ENCODE measurements at regions not wholly inside any gene's neighbourhood (a gene's known extent, or its start where the extent isn't known, plus 50 kb on each side); places are given as distances from the start of the nearest gene placed in this dataset.

DNA sequence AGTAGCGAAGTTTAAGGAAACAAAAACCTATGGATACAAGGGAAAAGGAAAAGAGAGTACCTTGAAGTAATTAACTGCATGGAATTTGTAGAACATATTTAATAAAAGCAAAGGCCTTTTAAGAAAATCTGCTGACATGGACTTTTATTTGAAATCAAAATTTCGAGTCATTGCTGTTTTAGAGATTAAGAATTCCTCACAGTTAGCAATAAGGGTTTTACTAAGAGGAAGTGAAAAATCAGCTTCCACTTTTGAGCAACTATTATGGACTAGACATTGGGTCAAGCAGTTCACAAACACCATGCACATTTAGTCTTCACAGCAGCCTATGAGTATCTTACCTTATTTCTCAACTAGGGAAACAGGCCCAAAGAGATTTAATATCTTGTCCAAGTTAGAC is 876.3 kb downstream of the BCL11A start:
- H3K36me3 ChIP-seq (ENCODE audit: control insufficient read depth in 3 of 3, insufficient read depth in 2 of 3, low read depth in 1 of 3, low read length in 3 of 3): no peaks in the 10 kb centered on the region
- H3K27me3 ChIP-seq (ENCODE audit: control insufficient read depth in 3 of 3, insufficient read depth in 3 of 3, low read length in 3 of 3): no peaks in the 10 kb centered on the region
- WGBS, 3 donors: 68 to 76% (median 70%) methylated on average over 2 of the region's 2 CpGs
- H3K4me3 ChIP-seq (ENCODE audit: low read depth in 1 of 3, low read length in 3 of 3): no peak overlapping the region
- peaks cover 0 to 3% of the 10 kb centered on the region in 2 donors for H3K9me3 ChIP-seq (ENCODE audit: control insufficient read depth in 2 of 2, insufficient read depth in 1 of 2, low read depth in 1 of 2, low read length in 1 of 2)
- peaks cover 0 to 6% (median 3%) of the 10 kb centered on the region in 3 donors for H3K4me1 ChIP-seq (ENCODE audit: control insufficient read depth in 3 of 3, insufficient read depth in 2 of 3, low read depth in 1 of 3, low read length in 2 of 3)
- H3K27ac ChIP-seq (ENCODE audit: low read depth in 1 of 3, low read length in 2 of 3): no peak overlapping the region
- FAIRE-seq (no peak), DNase-seq (no peak)

DNA sequence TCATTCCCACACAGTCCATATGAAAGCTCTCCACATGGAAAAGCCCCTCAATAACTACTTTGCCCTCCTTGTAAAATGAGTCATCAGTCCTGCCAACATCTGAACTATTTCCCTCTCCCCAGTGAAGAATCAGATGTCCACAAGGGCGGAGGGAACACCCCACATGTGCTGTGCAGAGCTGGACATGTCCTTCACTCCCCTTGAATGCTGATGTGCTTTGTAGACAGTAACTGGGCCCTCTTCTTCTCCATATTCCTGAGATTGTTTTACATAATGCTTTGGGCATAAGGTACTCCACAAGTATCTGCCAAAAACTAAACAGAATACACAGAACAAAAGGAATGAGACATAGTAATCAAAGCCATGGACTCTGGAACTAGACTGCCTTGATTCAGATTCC is 879.4 kb downstream of the BCL11A start:
- no peaks in the 10 kb centered on the region for H3K36me3 ChIP-seq (ENCODE audit: control insufficient read depth in 3 of 3, insufficient read depth in 2 of 3, low read depth in 1 of 3, low read length in 3 of 3)
- no peak overlapping the region for H3K27ac ChIP-seq (ENCODE audit: low read depth in 1 of 3, low read length in 2 of 3)
- WGBS, 3 donors: 86 to 88% (median 88%) methylated on average over 1 of the region's 1 CpG
- FAIRE-seq (no peak), DNase-seq (peak in 1 of 2 donors; percentile 15)
- peaks cover 0 to 6% (median 3%) of the 10 kb centered on the region in 3 donors for H3K4me1 ChIP-seq (ENCODE audit: control insufficient read depth in 3 of 3, insufficient read depth in 2 of 3, low read depth in 1 of 3, low read length in 2 of 3)
- H3K4me3 ChIP-seq (ENCODE audit: low read depth in 1 of 3, low read length in 3 of 3): no peak overlapping the region
- no peaks in the 10 kb centered on the region for H3K27me3 ChIP-seq (ENCODE audit: control insufficient read depth in 3 of 3, insufficient read depth in 3 of 3, low read length in 3 of 3)
- no peaks in the 10 kb centered on the region for H3K9me3 ChIP-seq (ENCODE audit: control insufficient read depth in 2 of 2, insufficient read depth in 1 of 2, low read depth in 1 of 2, low read length in 1 of 2)

DNA sequence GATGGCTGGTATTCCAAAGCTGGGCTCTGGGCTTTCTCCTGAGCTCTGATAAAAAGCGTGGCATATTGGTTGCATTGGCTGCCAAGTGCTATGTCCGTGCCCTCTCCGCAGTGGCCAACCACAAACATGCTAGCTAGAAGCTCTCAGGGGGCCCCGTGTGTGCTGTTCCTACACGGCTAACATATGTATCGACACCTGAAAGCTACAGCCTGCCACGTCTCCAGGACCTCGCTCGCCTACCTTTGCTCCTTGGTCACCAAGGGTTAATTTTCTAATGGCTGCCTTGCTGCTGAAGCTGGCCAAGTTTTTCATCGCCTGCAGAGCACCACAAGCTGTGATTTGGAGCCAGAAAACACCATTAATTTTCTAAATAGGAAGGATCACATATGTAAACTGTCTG is 888.4 kb downstream of the BCL11A start:
- WGBS, 3 donors: 91 to 95% (median 92%) methylated on average over 10 of the region's 10 CpGs
- Histone ChIP-seq H3K9me3 (ENCODE audit: control insufficient read depth in 2 of 2, insufficient read depth in 1 of 2, low read depth in 1 of 2, low read length in 1 of 2) (no peaks in the 10 kb centered on the region), H3K27me3 (ENCODE audit: control insufficient read depth in 3 of 3, insufficient read depth in 3 of 3, low read length in 3 of 3) (peaks cover 0 to 2% (median 0%) of the 10 kb centered on the region in 3 donors), H3K27ac (ENCODE audit: low read depth in 1 of 3, low read length in 2 of 3) (no peak overlapping the region), H3K4me3 (ENCODE audit: low read depth in 1 of 3, low read length in 3 of 3) (no peak overlapping the region), H3K4me1 (ENCODE audit: control insufficient read depth in 3 of 3, insufficient read depth in 2 of 3, low read depth in 1 of 3, low read length in 2 of 3) (no peaks in the 10 kb centered on the region), H3K36me3 (ENCODE audit: control insufficient read depth in 3 of 3, insufficient read depth in 2 of 3, low read depth in 1 of 3, low read length in 3 of 3) (no peaks in the 10 kb centered on the region)
- DNase-seq (no peak), FAIRE-seq (no peak)

DNA sequence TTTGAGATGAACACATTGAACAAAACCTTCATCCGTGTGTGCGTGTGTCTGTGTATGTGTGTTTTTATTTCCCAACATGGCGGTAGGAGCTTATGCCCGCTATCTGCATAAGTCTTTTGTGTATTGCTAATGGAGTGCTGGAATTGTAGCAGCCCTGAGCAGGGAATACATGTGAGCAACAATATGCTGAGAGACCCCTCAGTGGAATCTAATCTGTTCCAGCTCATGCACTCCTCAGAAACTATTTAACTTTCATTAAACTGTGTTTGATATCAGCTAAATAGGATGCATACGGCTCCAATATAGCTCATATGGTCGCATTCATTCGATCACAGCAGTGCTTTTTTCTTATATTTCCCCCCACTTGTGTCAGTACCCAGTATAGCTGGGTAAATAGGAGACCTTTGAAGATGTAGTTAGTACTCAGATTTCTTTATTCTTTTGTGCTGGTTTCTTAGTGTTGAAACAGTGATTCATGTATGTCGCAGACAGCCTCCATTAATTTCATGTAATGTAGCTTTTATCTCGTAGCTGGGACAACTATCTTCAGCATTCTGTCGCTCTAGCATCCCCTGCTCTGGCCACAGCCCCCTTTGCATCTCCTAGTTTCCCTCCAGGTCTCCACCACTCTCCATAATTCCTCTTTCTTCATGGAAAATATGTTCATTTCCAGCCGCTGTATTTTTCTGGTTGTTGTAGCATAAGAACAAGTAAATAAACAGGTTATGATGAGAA is 891.2 kb downstream of the BCL11A start:
- FAIRE-seq (no peak), DNase-seq (no peak)
- Histone ChIP-seq H3K27me3 (ENCODE audit: control insufficient read depth in 3 of 3, insufficient read depth in 3 of 3, low read length in 3 of 3) (peaks cover 0 to 2% (median 0%) of the 10 kb centered on the region in 3 donors), H3K27ac (ENCODE audit: low read depth in 1 of 3, low read length in 2 of 3) (no peak overlapping the region), H3K4me3 (ENCODE audit: low read depth in 1 of 3, low read length in 3 of 3) (no peak overlapping the region), H3K36me3 (ENCODE audit: control insufficient read depth in 3 of 3, insufficient read depth in 2 of 3, low read depth in 1 of 3, low read length in 3 of 3) (no peaks in the 10 kb centered on the region), H3K4me1 (ENCODE audit: control insufficient read depth in 3 of 3, insufficient read depth in 2 of 3, low read depth in 1 of 3, low read length in 2 of 3) (peaks cover 0 to 3% (median 0%) of the 10 kb centered on the region in 3 donors), H3K9me3 (ENCODE audit: control insufficient read depth in 2 of 2, insufficient read depth in 1 of 2, low read depth in 1 of 2, low read length in 1 of 2) (no peaks in the 10 kb centered on the region)
- 87 to 91% (median 90%) methylated on average over 11 of the region's 11 CpGs for WGBS, 3 donors

DNA sequence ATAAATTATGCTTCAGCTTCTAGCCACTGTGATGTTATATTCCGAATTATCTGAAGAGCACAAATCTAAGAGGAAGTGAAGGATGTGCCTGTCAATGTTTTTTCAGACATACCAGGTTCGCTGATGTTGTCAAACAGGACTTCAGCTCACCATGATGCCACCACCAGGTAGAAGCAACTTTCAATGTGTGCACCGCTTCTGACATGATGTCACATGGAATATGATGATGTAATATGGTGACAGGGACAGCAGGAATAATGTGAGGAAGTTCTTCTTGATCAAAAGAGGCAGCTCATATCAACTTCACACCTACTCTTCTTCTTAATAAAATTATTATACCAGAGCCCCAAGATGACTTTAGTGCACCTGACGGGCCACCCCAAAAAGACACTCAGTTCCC is 893.2 kb downstream of the BCL11A start:
- Histone ChIP-seq H3K27me3 (ENCODE audit: control insufficient read depth in 3 of 3, insufficient read depth in 3 of 3, low read length in 3 of 3) (peaks cover 0 to 2% (median 0%) of the 10 kb centered on the region in 3 donors), H3K4me3 (ENCODE audit: low read depth in 1 of 3, low read length in 3 of 3) (no peak overlapping the region), H3K4me1 (ENCODE audit: control insufficient read depth in 3 of 3, insufficient read depth in 2 of 3, low read depth in 1 of 3, low read length in 2 of 3) (peaks cover 0 to 3% (median 0%) of the 10 kb centered on the region in 3 donors), H3K36me3 (ENCODE audit: control insufficient read depth in 3 of 3, insufficient read depth in 2 of 3, low read depth in 1 of 3, low read length in 3 of 3) (no peaks in the 10 kb centered on the region), H3K27ac (ENCODE audit: low read depth in 1 of 3, low read length in 2 of 3) (no peak overlapping the region), H3K9me3 (ENCODE audit: control insufficient read depth in 2 of 2, insufficient read depth in 1 of 2, low read depth in 1 of 2, low read length in 1 of 2) (no peaks in the 10 kb centered on the region)
- no peak for FAIRE-seq
- no peak for DNase-seq
- WGBS, 3 donors: 56 to 63% (median 61%) methylated on average over 4 of the region's 4 CpGs

DNA sequence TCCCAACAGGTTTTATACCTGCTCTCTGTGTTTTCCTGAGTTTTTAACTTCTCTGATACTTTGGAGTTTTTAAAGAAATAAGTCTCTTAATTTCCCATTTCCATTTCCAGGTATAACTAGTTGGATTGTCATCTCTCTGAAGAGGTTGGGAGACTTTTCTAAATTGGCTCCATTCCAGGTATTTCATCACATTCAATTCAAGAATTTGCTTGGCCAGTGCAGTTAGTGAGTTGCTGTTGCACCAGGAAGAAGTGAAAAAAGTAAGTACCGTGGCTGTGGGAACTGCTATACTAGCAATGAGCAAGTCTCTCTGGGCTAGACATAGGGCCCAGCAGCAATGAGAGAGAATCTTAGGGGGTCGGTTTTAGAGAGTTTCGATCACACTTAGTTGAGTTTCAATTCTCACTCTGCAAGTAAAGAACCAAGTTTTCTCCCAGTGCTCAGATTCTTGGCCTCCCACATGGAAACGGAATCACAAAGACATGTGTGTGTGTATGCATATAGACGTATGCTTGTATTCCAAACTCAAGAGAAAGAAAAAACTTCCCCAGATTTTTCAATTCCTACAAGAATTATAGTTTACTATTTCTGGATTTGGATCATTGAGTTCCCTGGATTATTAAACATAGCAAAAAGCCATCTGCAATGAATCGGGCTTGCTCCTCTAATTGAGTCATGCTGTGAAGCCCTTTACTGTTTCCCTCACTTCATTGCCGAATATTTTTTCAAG is 894.4 kb downstream of the BCL11A start:
- no peaks in the 10 kb centered on the region for H3K36me3 ChIP-seq (ENCODE audit: control insufficient read depth in 3 of 3, insufficient read depth in 2 of 3, low read depth in 1 of 3, low read length in 3 of 3)
- peaks cover 0 to 3% (median 0%) of the 10 kb centered on the region in 3 donors for H3K4me1 ChIP-seq (ENCODE audit: control insufficient read depth in 3 of 3, insufficient read depth in 2 of 3, low read depth in 1 of 3, low read length in 2 of 3)
- 73 to 76% (median 74%) methylated on average over 7 of the region's 7 CpGs for WGBS, 3 donors
- FAIRE-seq (no peak), DNase-seq (peak; percentile 27 to 38)
- H3K27ac ChIP-seq (ENCODE audit: low read depth in 1 of 3, low read length in 2 of 3): no peak overlapping the region
- H3K9me3 ChIP-seq (ENCODE audit: control insufficient read depth in 2 of 2, insufficient read depth in 1 of 2, low read depth in 1 of 2, low read length in 1 of 2): no peaks in the 10 kb centered on the region
- no peaks in the 10 kb centered on the region for H3K27me3 ChIP-seq (ENCODE audit: control insufficient read depth in 3 of 3, insufficient read depth in 3 of 3, low read length in 3 of 3)
- H3K4me3 ChIP-seq (ENCODE audit: low read depth in 1 of 3, low read length in 3 of 3): no peak overlapping the region

DNA sequence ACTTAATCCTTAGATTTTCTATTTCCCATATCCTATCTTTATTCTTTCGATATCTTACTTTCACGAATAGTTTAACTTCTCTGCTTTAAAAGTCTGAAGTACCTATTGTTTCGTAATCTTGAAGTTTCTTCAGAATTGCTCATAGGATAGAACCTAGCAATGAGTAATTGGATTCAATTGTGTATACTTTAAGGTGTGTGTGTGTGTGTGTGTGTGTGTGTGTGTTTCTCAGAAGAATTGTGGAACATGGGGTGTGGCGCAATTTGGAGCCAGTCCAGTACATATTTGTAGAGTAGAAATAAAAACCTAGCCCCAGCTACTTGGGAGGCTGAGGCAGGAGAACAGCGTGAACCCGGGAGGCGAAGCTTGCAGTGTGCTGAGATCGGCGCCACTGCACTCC is 897.6 kb downstream of the BCL11A start:
- H3K27me3 ChIP-seq (ENCODE audit: control insufficient read depth in 3 of 3, insufficient read depth in 3 of 3, low read length in 3 of 3): no peaks in the 10 kb centered on the region
- no peak overlapping the region for H3K27ac ChIP-seq (ENCODE audit: low read depth in 1 of 3, low read length in 2 of 3)
- FAIRE-seq (no peak), DNase-seq (peak in 1 of 2 donors; percentile 64)
- H3K36me3 ChIP-seq (ENCODE audit: control insufficient read depth in 3 of 3, insufficient read depth in 2 of 3, low read depth in 1 of 3, low read length in 3 of 3): no peaks in the 10 kb centered on the region
- no peak overlapping the region for H3K4me3 ChIP-seq (ENCODE audit: low read depth in 1 of 3, low read length in 3 of 3)
- 61 to 83% (median 82%) methylated on average over 9 of the region's 9 CpGs for WGBS, 3 donors
- peaks cover 0 to 3% (median 0%) of the 10 kb centered on the region in 3 donors for H3K4me1 ChIP-seq (ENCODE audit: control insufficient read depth in 3 of 3, insufficient read depth in 2 of 3, low read depth in 1 of 3, low read length in 2 of 3)
- no peaks in the 10 kb centered on the region for H3K9me3 ChIP-seq (ENCODE audit: control insufficient read depth in 2 of 2, insufficient read depth in 1 of 2, low read depth in 1 of 2, low read length in 1 of 2)

DNA sequence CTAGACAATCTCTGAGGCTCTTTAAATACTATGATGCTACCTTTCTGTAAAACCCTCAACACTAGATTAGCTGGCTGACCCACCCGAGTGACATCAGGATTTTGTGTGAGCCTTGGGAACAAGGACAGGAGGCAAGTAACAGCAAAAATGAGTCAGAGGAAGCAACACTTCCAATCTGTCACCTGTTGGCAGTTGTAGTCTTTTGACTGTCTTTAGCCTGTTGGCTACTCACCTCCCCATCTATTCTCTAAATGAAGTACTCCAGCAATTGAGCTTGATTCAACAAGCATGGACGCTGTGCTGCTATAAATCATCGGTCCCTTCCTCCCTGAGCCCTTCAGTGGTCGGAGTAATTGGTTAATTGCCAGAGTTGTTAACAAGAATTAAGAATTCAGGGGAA is 898.7 kb downstream of the BCL11A start:
- Histone ChIP-seq H3K27me3 (ENCODE audit: control insufficient read depth in 3 of 3, insufficient read depth in 3 of 3, low read length in 3 of 3) (no peaks in the 10 kb centered on the region), H3K9me3 (ENCODE audit: control insufficient read depth in 2 of 2, insufficient read depth in 1 of 2, low read depth in 1 of 2, low read length in 1 of 2) (no peaks in the 10 kb centered on the region), H3K4me3 (ENCODE audit: low read depth in 1 of 3, low read length in 3 of 3) (no peak overlapping the region), H3K4me1 (ENCODE audit: control insufficient read depth in 3 of 3, insufficient read depth in 2 of 3, low read depth in 1 of 3, low read length in 2 of 3) (peaks cover 0 to 3% (median 0%) of the 10 kb centered on the region in 3 donors), H3K36me3 (ENCODE audit: control insufficient read depth in 3 of 3, insufficient read depth in 2 of 3, low read depth in 1 of 3, low read length in 3 of 3) (no peaks in the 10 kb centered on the region), H3K27ac (ENCODE audit: low read depth in 1 of 3, low read length in 2 of 3) (no peak overlapping the region)
- WGBS, 3 donors: 62 to 77% (median 68%) methylated on average over 4 of the region's 4 CpGs
- no peak for FAIRE-seq
- DNase-seq: no peak

Measured in small intestine (tissue), 7 donors.